ENCODE measurements at regions not wholly inside any gene's neighbourhood (a gene's known extent, or its start where the extent isn't known, plus 50 kb on each side); places are given as distances from the start of the nearest gene placed in this dataset.

DNA sequence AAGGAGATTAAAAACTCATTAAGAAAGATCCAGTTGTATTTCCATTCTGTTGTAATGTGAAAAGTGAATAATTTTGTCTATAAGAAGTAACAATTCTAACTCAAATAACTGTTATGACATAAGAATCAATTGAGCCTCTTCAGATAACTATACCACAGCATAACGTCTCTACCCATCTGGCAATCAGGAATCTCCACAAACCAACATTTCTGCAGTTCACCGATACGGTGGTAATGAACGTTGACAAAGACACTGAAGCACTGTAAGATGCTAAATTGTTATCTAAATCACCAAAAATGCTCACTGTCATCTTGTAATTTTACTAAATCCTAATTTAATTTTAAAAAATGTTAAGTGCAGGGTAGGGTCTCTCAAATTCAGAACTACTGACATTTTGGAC is 130.9 kb upstream of the USP15 start:
- FAIRE-seq: no peak
- no peak for TF ChIP-seq CTCF (IDR thresholded peaks at IDR 0.05; ENCODE audit: insufficient read depth, missing control alignments)

GRCh38 chr12:62130402-62130801 is 129.8 kb upstream of the USP15 start:
- FAIRE-seq (no peak), DNase-seq (ENCODE audit: insufficient read length, low spot score) (no peak)
- TF ChIP-seq CTCF (IDR thresholded peaks at IDR 0.05; ENCODE audit: insufficient read depth, missing control alignments): no peak

More for the DNA sequence above, 130.9 kb upstream of the USP15 start:
- no peak for DNase-seq (ENCODE audit: insufficient read length, low spot score)

- no peak for DNase-seq (ENCODE audit: insufficient read length, low spot score)
- TF ChIP-seq CTCF (IDR thresholded peaks at IDR 0.05; ENCODE audit: insufficient read depth, missing control alignments): no peak
- FAIRE-seq: no peak
Measured at GRCh38 chr12:62130834-62131552, 129.2 kb upstream of the USP15 start.

- no peak for DNase-seq (ENCODE audit: insufficient read length, low spot score)
- no peak for TF ChIP-seq CTCF (IDR thresholded peaks at IDR 0.05; ENCODE audit: insufficient read depth, missing control alignments)
- no peak for FAIRE-seq
Measured at GRCh38 chr12:62133440-62133839, 126.8 kb upstream of the USP15 start.

DNA sequence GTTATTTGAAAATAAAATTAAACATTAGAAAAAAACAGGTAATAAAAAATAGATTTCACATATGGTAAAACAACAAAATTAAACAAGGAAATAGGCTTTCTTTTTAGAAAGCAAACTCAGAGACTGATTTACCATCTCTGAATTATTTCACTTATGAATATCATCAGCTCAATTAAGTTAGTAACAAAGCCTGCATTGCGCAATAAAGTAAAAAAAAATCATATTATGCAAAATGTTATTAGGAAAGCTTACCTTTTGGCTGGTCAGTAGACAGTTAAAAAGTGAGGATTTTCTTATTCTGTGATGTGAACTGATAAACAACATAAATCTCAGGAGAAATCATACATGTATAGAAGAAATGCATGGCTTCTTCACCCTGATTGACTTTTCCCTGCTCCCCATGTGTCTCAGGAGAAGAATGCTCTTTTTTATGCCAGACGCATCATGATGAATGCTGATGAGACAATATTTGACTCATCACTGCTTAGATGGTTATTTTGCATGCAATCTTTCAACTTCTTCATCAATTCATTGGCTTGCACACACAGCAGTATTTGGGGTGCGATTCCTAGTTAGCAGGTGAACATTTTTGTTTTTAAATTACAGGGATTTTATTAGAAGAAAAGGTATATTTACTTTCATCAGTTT is 124.5 kb upstream of the USP15 start:
- no peak for DNase-seq (ENCODE audit: insufficient read length, low spot score)
- no peak for TF ChIP-seq CTCF (IDR thresholded peaks at IDR 0.05; ENCODE audit: insufficient read depth, missing control alignments)
- no peak for FAIRE-seq

- no peak for TF ChIP-seq CTCF (IDR thresholded peaks at IDR 0.05; ENCODE audit: insufficient read depth, missing control alignments)
- no peak for FAIRE-seq
- DNase-seq (ENCODE audit: insufficient read length, low spot score): no peak
Measured at GRCh38 chr12:62136496-62136895, 123.7 kb upstream of the USP15 start.

- TF ChIP-seq CTCF (IDR thresholded peaks at IDR 0.05; ENCODE audit: insufficient read depth, missing control alignments): no peak
- FAIRE-seq: no peak
- no peak for DNase-seq (ENCODE audit: insufficient read length, low spot score)
Measured at GRCh38 chr12:62138527-62138926, 121.7 kb upstream of the USP15 start.
